ENCODE measurements at regions not wholly inside any gene's neighbourhood (a gene's known extent, or its start where the extent isn't known, plus 50 kb on each side); places are given as distances from the start of the nearest gene placed in this dataset.

DNA sequence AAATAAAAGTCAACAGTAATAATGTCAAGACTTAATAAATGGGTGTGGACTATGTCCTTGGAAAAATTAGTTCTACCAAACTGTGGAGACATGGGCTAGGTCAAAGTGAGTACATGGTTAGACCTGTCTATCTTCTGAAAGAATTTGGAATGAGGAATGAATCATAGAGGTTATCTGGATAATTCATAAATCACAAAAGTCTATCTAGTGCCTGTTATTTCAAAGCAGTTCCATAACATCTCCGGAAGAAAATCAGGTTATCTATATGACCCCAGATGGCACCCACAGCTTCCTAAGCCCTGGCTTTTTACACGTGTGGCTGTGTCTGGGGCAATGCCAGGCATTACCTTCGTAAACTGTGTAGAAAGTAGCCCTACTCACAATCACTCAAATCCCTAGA is 272.0 kb downstream of the ETAA1 start:
- no peaks in the 10 kb centered on the region for H3F3A ChIP-seq (ENCODE audit: low read depth)
- H3K4me2 ChIP-seq (ENCODE audit: low read depth, low read length, poor library complexity, severe bottlenecking): no peak overlapping the region
- H3K9me3 ChIP-seq (ENCODE audit: insufficient read depth, low read depth, low read length): no peaks in the 10 kb centered on the region
- H3K4me1 ChIP-seq (ENCODE audit: insufficient read depth, low read length, poor library complexity, severe bottlenecking): no peaks in the 10 kb centered on the region
- H4K20me1 ChIP-seq (ENCODE audit: insufficient read depth, low read length, poor library complexity, severe bottlenecking): no peaks in the 10 kb centered on the region
- no peaks in the 10 kb centered on the region for H3K9me2 ChIP-seq (replicated peaks; ENCODE audit: low read depth, low read length)
- H3K36me3 ChIP-seq (ENCODE audit: insufficient read depth, low read length): no peaks in the 10 kb centered on the region
- no peaks in the 10 kb centered on the region for H3K27me3 ChIP-seq (ENCODE audit: insufficient read depth, low read length, poor library complexity, severe bottlenecking)
- H3K9ac ChIP-seq (ENCODE audit: low read depth, low read length, poor library complexity, severe bottlenecking): no peak overlapping the region
- no peak overlapping the region for H2AFZ ChIP-seq (ENCODE audit: low read length)
- no peak for TF ChIP-seq EZH2phosphoT487 (IDR thresholded peaks at IDR 0.05; ENCODE audit: borderline replicate concordance)
- TF ChIP-seq, protein P1, sequence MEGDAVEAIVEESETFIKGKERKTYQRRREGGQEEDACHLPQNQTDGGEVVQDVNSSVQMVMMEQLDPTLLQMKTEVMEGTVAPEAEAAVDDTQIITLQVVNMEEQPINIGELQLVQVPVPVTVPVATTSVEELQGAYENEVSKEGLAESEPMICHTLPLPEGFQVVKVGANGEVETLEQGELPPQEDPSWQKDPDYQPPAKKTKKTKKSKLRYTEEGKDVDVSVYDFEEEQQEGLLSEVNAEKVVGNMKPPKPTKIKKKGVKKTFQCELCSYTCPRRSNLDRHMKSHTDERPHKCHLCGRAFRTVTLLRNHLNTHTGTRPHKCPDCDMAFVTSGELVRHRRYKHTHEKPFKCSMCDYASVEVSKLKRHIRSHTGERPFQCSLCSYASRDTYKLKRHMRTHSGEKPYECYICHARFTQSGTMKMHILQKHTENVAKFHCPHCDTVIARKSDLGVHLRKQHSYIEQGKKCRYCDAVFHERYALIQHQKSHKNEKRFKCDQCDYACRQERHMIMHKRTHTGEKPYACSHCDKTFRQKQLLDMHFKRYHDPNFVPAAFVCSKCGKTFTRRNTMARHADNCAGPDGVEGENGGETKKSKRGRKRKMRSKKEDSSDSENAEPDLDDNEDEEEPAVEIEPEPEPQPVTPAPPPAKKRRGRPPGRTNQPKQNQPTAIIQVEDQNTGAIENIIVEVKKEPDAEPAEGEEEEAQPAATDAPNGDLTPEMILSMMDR (conservative IDR thresholded peaks at IDR 0.05; ENCODE audit: low read length): no peak
- H3K4me3 ChIP-seq (ENCODE audit: low read length, poor library complexity, severe bottlenecking): no peak overlapping the region
- no peaks in the 10 kb centered on the region for H3K79me2 ChIP-seq (ENCODE audit: insufficient read depth, low read length)

DNA sequence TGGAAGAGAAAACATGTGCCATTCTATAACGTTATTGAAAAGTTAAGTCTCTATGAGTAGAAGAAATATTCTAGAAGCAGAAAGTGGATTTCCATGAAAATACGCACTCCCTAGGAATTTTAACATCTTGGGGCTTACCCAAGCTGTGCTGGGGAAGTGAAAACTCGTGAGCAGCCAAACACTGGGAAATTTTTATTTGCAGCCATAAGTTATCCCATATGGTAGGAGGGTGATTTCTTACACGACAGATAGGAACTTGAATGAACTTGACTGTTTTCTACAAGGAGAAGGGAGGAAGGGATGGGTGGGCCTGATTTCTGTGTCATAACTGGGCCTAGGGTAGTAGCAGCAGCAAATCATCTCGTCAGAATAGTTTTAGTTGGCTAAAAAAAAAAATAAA is 272.6 kb downstream of the ETAA1 start:
- no peaks in the 10 kb centered on the region for H3K27me3 ChIP-seq (ENCODE audit: insufficient read depth, low read length, poor library complexity, severe bottlenecking)
- TF ChIP-seq EZH2phosphoT487 (IDR thresholded peaks at IDR 0.05; ENCODE audit: borderline replicate concordance): no peak
- TF ChIP-seq, protein P1 (conservative IDR thresholded peaks at IDR 0.05; ENCODE audit: low read length): no peak
- H3K79me2 ChIP-seq (ENCODE audit: insufficient read depth, low read length): no peaks in the 10 kb centered on the region
- H3K9ac ChIP-seq (ENCODE audit: low read depth, low read length, poor library complexity, severe bottlenecking): no peak overlapping the region
- H3K9me3 ChIP-seq (ENCODE audit: insufficient read depth, low read depth, low read length): no peaks in the 10 kb centered on the region
- H3F3A ChIP-seq (ENCODE audit: low read depth): no peaks in the 10 kb centered on the region
- H3K4me2 ChIP-seq (ENCODE audit: low read depth, low read length, poor library complexity, severe bottlenecking): no peak overlapping the region
- H3K4me3 ChIP-seq (ENCODE audit: low read length, poor library complexity, severe bottlenecking): no peak overlapping the region
- H2AFZ ChIP-seq (ENCODE audit: low read length): no peak overlapping the region
- H3K4me1 ChIP-seq (ENCODE audit: insufficient read depth, low read length, poor library complexity, severe bottlenecking): no peaks in the 10 kb centered on the region
- no peaks in the 10 kb centered on the region for H3K9me2 ChIP-seq (replicated peaks; ENCODE audit: low read depth, low read length)
- H4K20me1 ChIP-seq (ENCODE audit: insufficient read depth, low read length, poor library complexity, severe bottlenecking): no peaks in the 10 kb centered on the region
- no peaks in the 10 kb centered on the region for H3K36me3 ChIP-seq (ENCODE audit: insufficient read depth, low read length)

DNA sequence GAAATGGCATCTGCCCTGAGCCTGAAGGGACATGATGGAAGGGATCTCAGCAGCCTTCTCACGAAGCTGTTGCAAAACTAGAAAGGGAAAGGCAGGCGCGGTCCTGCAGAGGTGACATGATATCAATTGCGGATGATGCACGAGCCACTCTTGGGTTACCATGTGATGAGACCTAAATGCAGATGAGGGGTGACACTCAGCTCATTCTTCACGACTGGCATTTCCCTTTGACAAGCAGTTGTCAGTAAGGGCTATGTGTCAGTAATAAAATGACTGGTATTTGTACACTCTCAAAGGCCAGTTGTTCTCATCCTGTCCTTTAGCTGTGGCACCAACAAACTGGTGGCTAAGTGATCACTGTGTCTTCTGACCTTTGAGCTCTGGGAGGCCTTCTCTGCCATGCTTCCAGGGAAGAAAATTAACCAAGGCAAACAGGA is 273.6 kb downstream of the ETAA1 start:
- Histone ChIP-seq H3K9me2 (replicated peaks; ENCODE audit: low read depth, low read length) (no peaks in the 10 kb centered on the region), H3F3A (ENCODE audit: low read depth) (no peaks in the 10 kb centered on the region), H3K79me2 (ENCODE audit: insufficient read depth, low read length) (no peaks in the 10 kb centered on the region), H3K9ac (ENCODE audit: low read depth, low read length, poor library complexity, severe bottlenecking) (no peak overlapping the region), H4K20me1 (ENCODE audit: insufficient read depth, low read length, poor library complexity, severe bottlenecking) (no peaks in the 10 kb centered on the region), H3K4me1 (ENCODE audit: insufficient read depth, low read length, poor library complexity, severe bottlenecking) (no peaks in the 10 kb centered on the region), H3K36me3 (ENCODE audit: insufficient read depth, low read length) (no peaks in the 10 kb centered on the region), H2AFZ (ENCODE audit: low read length) (no peak overlapping the region), H3K4me3 (ENCODE audit: low read length, poor library complexity, severe bottlenecking) (no peak overlapping the region), H3K4me2 (ENCODE audit: low read depth, low read length, poor library complexity, severe bottlenecking) (no peak overlapping the region), H3K27me3 (ENCODE audit: insufficient read depth, low read length, poor library complexity, severe bottlenecking) (no peaks in the 10 kb centered on the region), H3K9me3 (ENCODE audit: insufficient read depth, low read depth, low read length) (no peaks in the 10 kb centered on the region)
- TF ChIP-seq, protein P1 (conservative IDR thresholded peaks at IDR 0.05; ENCODE audit: low read length): no peak
- TF ChIP-seq EZH2phosphoT487 (IDR thresholded peaks at IDR 0.05; ENCODE audit: borderline replicate concordance): no peak
